ENCODE measurements at regions not wholly inside any gene's neighbourhood (a gene's known extent, or its start where the extent isn't known, plus 50 kb on each side); places are given as distances from the start of the nearest gene placed in this dataset.

- no peak for TF ChIP-seq CTCF (IDR thresholded peaks at IDR 0.05; ENCODE audit: low read depth, low read length)
- DNase-seq (ENCODE audit: extremely low read depth, low read depth): no peak
Measured at GRCh38 chr9:7246917-7247522, 489.2 kb downstream of the KDM4C start.

GRCh38 chr9:7245976-7246580 lies 488.3 kb downstream of the KDM4C start:
- no peak for DNase-seq (ENCODE audit: extremely low read depth, low read depth)
- TF ChIP-seq CTCF (IDR thresholded peaks at IDR 0.05; ENCODE audit: low read depth, low read length): no peak

GRCh38 chr9:7243838-7244237 lies 486.1 kb downstream of the KDM4C start:
- no peak for TF ChIP-seq CTCF (IDR thresholded peaks at IDR 0.05; ENCODE audit: low read depth, low read length)
- DNase-seq (ENCODE audit: extremely low read depth, low read depth): no peak

- DNase-seq (ENCODE audit: extremely low read depth, low read depth): no peak
- no peak for TF ChIP-seq CTCF (IDR thresholded peaks at IDR 0.05; ENCODE audit: low read depth, low read length)
Measured at GRCh38 chr9:7242126-7242525, 484.4 kb downstream of the KDM4C start.

GRCh38 chr9:7241694-7242093 lies 483.9 kb downstream of the KDM4C start:
- DNase-seq (ENCODE audit: extremely low read depth, low read depth): no peak
- TF ChIP-seq CTCF (IDR thresholded peaks at IDR 0.05; ENCODE audit: low read depth, low read length): no peak

- no peak for DNase-seq (ENCODE audit: extremely low read depth, low read depth)
- TF ChIP-seq CTCF (IDR thresholded peaks at IDR 0.05; ENCODE audit: low read depth, low read length): no peak
Measured at GRCh38 chr9:7240569-7241311, 483.0 kb downstream of the KDM4C start.

- no peak for DNase-seq (ENCODE audit: extremely low read depth, low read depth)
- TF ChIP-seq CTCF (IDR thresholded peaks at IDR 0.05; ENCODE audit: low read depth, low read length): no peak
Measured at GRCh38 chr9:7239708-7240107, 481.9 kb downstream of the KDM4C start.
